Hepatocyte (in vitro differentiated cells): ENCODE measurements at regions not wholly inside any gene's neighbourhood (a gene's known extent, or its start where the extent isn't known, plus 50 kb on each side); places are given as distances from the start of the nearest gene placed in this dataset.
"Not testable (repeated sequence)": the region's sequence is repeated elsewhere in the genome, so short reads cannot be mapped to it uniquely, and the experiment has no call there.

Experiments used
- CTCF ChIP-seq: fragments of 200-600 bp; sonication (generic); IDR thresholded peaks from 2 replicates; pipeline ENCODE4 v1.5.1; 2016; ENCODE audit warnings: antibody characterized with exemption, mild to moderate bottlenecking; ENCODE audit not compliant: poor library complexity
- EZH2 ChIP-seq: fragments of 200-600 bp; sonication (generic); IDR thresholded peaks from 2 replicates; pipeline ENCODE4 v1.6.1; 2016; ENCODE audit warnings: antibody characterized with exemption, mild to moderate bottlenecking, borderline replicate concordance

- not testable (repeated sequence) for TF ChIP-seq CTCF, EZH2
These were observed 647.3 kb upstream of the C16orf82 start for GRCh38 chr16:26419458-26419857.
